ENCODE measurements at regions not wholly inside any gene's neighbourhood (a gene's known extent, or its start where the extent isn't known, plus 50 kb on each side); places are given as distances from the start of the nearest gene placed in this dataset.

- TF ChIP-seq CTCF (IDR thresholded peaks at IDR 0.05; ENCODE audit: poor library complexity, severe bottlenecking) (no peak), POLR2AphosphoS5 (IDR thresholded peaks at IDR 0.05) (no peak), EZH2 (IDR thresholded peaks at IDR 0.05; ENCODE audit: borderline replicate concordance, insufficient read depth, low read length, poor library complexity, severe bottlenecking) (no peak), MXI1 (conservative IDR thresholded peaks at IDR 0.05; ENCODE audit: poor library complexity, severe bottlenecking) (no peak)
These were observed 121.6 kb upstream of the THRB start for GRCh38 chr3:24616110-24616829.
